Esophagus squamous epithelium (tissue), 4 donors: ENCODE measurements at regions not wholly inside any gene's neighbourhood (a gene's known extent, or its start where the extent isn't known, plus 50 kb on each side); places are given as distances from the start of the nearest gene placed in this dataset.

Experiments
- POLR2A ChIP-seq, 4 donors: fragments of 450-650 bp; IDR thresholded peaks; one replicate each; pipeline ENCODE4 v1.6.1; 2017; ENCODE audit warnings: antibody characterized with exemption in 4 of 4, mild to moderate bottlenecking in 4 of 4, moderate library complexity in 3 of 4
- TF ChIP-seq, protein P1 (sequence below), 6 experiments: fragments of 450-650 bp in 4 of 6; fragments of 200-600 bp in 2 of 6; sonication (generic) in 2 of 6; IDR thresholded peaks; one replicate each; pipeline ENCODE4 v1.5.1; 2016 to 2019; ENCODE audit warnings: antibody characterized with exemption in 6 of 6, mild to moderate bottlenecking in 4 of 6, moderate library complexity in 4 of 6

DNA sequence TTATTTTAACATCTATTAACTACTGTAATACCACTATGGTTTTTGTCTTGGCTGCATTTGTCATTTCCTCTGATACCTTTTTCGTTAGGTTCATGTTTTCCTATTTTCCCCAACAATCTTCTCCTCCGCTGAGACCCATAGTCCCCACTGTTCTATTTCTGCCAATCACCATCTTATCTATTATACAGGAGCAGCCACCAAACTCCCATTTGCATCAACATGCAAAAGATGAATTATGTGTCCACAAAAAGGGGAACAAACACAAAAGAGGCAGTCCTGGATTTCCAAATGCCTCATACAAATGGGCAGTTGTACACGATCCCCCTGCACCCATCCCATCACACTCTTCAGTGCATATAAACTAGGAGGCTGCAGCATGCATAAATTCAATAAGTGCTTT lies 121.7 kb upstream of the MYLIP start:
- TF ChIP-seq, protein P1, sequence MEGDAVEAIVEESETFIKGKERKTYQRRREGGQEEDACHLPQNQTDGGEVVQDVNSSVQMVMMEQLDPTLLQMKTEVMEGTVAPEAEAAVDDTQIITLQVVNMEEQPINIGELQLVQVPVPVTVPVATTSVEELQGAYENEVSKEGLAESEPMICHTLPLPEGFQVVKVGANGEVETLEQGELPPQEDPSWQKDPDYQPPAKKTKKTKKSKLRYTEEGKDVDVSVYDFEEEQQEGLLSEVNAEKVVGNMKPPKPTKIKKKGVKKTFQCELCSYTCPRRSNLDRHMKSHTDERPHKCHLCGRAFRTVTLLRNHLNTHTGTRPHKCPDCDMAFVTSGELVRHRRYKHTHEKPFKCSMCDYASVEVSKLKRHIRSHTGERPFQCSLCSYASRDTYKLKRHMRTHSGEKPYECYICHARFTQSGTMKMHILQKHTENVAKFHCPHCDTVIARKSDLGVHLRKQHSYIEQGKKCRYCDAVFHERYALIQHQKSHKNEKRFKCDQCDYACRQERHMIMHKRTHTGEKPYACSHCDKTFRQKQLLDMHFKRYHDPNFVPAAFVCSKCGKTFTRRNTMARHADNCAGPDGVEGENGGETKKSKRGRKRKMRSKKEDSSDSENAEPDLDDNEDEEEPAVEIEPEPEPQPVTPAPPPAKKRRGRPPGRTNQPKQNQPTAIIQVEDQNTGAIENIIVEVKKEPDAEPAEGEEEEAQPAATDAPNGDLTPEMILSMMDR (IDR thresholded peaks at IDR 0.05) = no peak
- TF ChIP-seq POLR2A (IDR thresholded peaks at IDR 0.05) = no peak
